ENCODE measurements at regions not wholly inside any gene's neighbourhood (a gene's known extent, or its start where the extent isn't known, plus 50 kb on each side); places are given as distances from the start of the nearest gene placed in this dataset.

DNA sequence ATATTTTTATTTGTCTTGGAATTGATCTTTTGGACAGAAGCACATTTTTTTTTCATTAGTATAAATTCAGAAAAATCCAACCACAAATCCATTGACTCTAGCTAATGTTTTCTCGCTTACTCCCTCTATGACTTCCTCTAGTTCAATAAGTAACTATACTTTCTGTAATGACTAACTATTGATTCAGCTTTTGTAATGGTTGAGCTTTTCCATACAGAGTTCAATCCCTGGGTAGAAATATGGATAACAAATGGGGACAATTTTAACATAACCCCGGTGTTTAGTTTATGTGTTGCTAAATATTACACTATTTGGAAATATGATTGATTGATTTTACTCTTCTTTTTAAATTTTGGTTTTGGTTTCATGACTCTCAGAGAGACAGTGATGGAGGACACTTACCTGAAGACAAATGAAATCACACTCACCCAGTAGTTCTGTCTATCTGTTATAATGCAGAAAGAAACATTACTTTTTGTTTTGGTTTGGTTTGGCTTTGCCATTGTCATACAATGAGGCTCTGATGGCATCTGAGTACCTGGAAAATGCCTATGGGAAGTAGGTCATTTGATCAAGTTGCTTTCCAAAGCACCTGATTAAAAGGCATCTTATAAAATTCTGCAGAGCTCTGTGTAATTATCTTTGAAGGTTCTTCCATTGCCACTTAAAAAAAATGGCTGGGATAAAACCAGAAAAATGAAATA lies 309.7 kb upstream of the MPDZ start:
- Histone ChIP-seq H3K36me3 (no peaks in the 10 kb centered on the region), H3K9me3 (no peaks in the 10 kb centered on the region), H3K4me1 (peaks cover 20 to 32% (median 24%) of the 10 kb centered on the region in 4 donors), H3K4me3 (no peak overlapping the region), H3K27me3 (no peaks in the 10 kb centered on the region), H3K27ac (replicated peaks in 1 of 4) (no peak overlapping the region)
- intact Hi-C loops (cut with DNase I) = loop anchor here (5.0 kb wide), 2 partner anchors 38 to 62 kb away; no protein-coding TSS in a partner anchor
- TF ChIP-seq, protein P1, sequence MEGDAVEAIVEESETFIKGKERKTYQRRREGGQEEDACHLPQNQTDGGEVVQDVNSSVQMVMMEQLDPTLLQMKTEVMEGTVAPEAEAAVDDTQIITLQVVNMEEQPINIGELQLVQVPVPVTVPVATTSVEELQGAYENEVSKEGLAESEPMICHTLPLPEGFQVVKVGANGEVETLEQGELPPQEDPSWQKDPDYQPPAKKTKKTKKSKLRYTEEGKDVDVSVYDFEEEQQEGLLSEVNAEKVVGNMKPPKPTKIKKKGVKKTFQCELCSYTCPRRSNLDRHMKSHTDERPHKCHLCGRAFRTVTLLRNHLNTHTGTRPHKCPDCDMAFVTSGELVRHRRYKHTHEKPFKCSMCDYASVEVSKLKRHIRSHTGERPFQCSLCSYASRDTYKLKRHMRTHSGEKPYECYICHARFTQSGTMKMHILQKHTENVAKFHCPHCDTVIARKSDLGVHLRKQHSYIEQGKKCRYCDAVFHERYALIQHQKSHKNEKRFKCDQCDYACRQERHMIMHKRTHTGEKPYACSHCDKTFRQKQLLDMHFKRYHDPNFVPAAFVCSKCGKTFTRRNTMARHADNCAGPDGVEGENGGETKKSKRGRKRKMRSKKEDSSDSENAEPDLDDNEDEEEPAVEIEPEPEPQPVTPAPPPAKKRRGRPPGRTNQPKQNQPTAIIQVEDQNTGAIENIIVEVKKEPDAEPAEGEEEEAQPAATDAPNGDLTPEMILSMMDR (IDR thresholded peaks at IDR 0.05) = no peak
- TF ChIP-seq POLR2A (IDR thresholded peaks at IDR 0.05; ENCODE audit: low read depth) (no peak), POLR2AphosphoS5 (IDR thresholded peaks at IDR 0.05) (no peak), EP300 (IDR thresholded peaks at IDR 0.05) (no peak)
- WGBS = 83% methylated on average over 2 of the region's 2 CpGs
- DNase-seq (ENCODE audit: extremely low spot score) = no peak

DNA sequence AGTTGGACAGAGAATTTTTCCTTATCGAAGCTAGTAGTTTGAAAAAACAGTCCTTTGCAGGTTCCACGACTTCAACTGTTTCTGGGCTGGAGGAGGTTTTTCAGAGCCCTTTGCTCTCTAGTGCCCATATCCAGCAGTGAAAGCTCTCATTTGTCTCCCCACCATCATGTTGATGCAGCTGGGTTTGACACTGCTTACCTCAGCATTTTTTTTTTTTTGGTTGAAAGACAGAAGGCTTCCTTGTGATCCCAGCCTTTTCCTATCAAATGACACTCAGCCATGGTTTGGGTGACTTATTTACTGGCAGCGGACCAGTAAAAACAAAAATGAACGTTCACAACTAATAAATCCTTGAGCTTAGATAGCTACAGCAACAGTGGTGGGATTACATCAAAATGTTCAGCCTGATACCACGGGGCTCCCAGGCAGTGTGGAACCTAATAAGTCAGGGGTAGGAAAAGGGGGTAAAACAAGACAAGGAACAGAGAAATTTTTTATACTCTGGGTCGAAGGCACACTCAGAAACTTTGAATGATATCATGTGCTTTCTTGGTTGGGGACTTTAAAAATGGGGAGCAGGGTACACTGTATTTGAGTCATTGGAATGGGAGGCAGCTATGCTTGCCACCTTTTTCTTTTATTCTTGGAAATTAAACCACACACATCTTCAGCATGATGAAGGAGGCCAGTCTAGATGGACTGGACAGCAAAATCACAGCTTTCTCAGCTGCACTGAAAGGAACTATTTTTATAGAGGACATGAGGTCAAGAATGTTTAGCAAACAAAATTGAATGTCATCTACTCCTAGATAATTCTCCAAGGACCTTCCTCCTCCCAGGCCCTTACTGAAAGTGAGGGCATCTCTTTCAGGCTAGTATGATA lies 308.9 kb upstream of the MPDZ start:
- peak overlapping the region in 1 of 4 donors; percentile 21 for H3K27ac ChIP-seq (replicated peaks in 1 of 4)
- no peaks in the 10 kb centered on the region for H3K27me3 ChIP-seq
- WGBS = 52% methylated on average over 6 of the region's 6 CpGs
- H3K4me3 ChIP-seq = no peak overlapping the region
- intact Hi-C loops (cut with DNase I) = loop anchor here (5.0 kb wide), 2 partner anchors 39 to 61 kb away; no protein-coding TSS in a partner anchor
- no peaks in the 10 kb centered on the region for H3K9me3 ChIP-seq
- no peak for TF ChIP-seq EP300 (IDR thresholded peaks at IDR 0.05)
- TF ChIP-seq POLR2AphosphoS5 (IDR thresholded peaks at IDR 0.05) = no peak
- TF ChIP-seq, protein P1 (IDR thresholded peaks at IDR 0.05) = no peak
- TF ChIP-seq POLR2A (IDR thresholded peaks at IDR 0.05; ENCODE audit: low read depth) = no peak
- H3K36me3 ChIP-seq = no peaks in the 10 kb centered on the region
- no peak for DNase-seq (ENCODE audit: extremely low spot score)
- peaks cover 20 to 32% (median 24%) of the 10 kb centered on the region in 4 donors for H3K4me1 ChIP-seq

DNA sequence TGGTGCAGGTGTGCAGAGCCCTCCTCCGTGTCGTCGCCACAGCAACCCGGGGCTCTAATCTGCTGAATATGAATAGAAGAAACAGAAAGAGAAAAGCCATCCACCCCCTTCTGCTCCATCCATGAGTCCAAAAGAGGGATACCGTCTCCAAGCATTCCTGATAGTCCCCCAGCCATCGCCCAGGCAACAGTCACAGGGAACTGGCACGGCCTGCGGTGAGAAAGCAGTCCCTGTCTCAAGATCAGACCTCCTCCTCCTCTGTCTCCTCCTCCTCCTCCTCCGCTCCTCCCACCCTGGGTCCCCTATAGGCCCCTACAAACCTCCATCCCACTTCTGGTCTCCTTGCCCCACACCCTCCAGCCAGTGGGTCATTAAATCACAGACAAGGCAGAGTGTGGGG lies 308.1 kb upstream of the MPDZ start:
- Histone ChIP-seq H3K4me1 (peaks cover 20 to 32% (median 24%) of the 10 kb centered on the region in 4 donors), H3K9me3 (no peaks in the 10 kb centered on the region), H3K27me3 (no peaks in the 10 kb centered on the region), H3K36me3 (no peaks in the 10 kb centered on the region), H3K4me3 (no peak overlapping the region), H3K27ac (replicated peaks in 1 of 4) (peak overlapping the region in 2 of 4 donors; percentile 23 to 27)
- intact Hi-C loops (cut with DNase I) = loop anchor here (5.0 kb wide), 2 partner anchors 40 to 60 kb away; no protein-coding TSS in a partner anchor
- TF ChIP-seq, protein P1 (IDR thresholded peaks at IDR 0.05) = no peak
- TF ChIP-seq EP300 (IDR thresholded peaks at IDR 0.05) (no peak), POLR2A (IDR thresholded peaks at IDR 0.05; ENCODE audit: low read depth) (no peak), POLR2AphosphoS5 (IDR thresholded peaks at IDR 0.05) (no peak)
- WGBS = 79% methylated on average over 9 of the region's 9 CpGs
- no peak for DNase-seq (ENCODE audit: extremely low spot score)

DNA sequence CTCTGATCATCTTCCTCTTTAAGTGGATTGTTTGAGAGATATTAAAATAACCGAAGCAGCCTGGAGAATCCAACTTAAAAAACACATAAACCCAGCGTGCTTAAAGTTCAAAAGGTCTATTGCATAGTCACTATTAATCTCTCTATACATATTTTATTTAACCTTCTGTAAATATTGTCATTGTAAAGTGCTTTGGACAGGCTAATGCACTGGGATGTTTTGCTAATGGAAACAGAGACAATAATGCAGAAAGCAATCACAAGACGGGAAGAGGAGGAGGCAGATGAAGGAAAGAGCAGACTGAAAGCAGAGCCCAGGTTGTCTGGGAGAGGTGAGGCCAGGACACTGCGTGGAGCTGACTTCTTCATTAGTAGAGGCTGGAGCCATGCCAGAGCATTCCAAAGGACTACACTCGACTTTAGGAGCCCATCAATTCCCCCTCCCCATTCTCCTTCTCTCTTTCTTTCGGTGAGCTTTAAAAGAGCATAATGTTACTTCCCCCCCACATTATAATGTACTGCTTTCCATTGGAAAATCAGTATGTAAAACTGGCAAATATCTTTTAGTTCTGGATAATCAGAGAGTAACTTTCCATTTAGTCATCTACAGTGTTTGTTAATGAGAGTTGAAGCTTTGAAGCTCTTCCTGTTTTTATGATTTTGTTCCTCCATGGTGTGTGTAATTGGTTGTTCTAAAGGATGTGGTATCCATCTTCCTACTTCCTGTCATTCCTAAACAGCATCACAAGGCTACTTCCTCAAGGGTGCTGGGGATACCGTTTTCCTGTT lies 307.3 kb upstream of the MPDZ start:
- Histone ChIP-seq H3K4me3 (no peak overlapping the region), H3K4me1 (peaks cover 20 to 32% (median 24%) of the 10 kb centered on the region in 4 donors), H3K27ac (replicated peaks in 1 of 4) (peak overlapping the region in 3 of 4 donors; percentile 23 to 50 (median 27)), H3K9me3 (no peaks in the 10 kb centered on the region), H3K36me3 (no peaks in the 10 kb centered on the region), H3K27me3 (no peaks in the 10 kb centered on the region)
- intact Hi-C loops (cut with DNase I) = loop anchor here (5.0 kb wide), 2 partner anchors 41 to 59 kb away; no protein-coding TSS in a partner anchor
- TF ChIP-seq POLR2AphosphoS5 (IDR thresholded peaks at IDR 0.05) = no peak
- no peak for TF ChIP-seq POLR2A (IDR thresholded peaks at IDR 0.05; ENCODE audit: low read depth)
- TF ChIP-seq, protein P1 (IDR thresholded peaks at IDR 0.05) = no peak
- no peak for TF ChIP-seq EP300 (IDR thresholded peaks at IDR 0.05)
- 27% methylated on average over 7 of the region's 7 CpGs for WGBS
- DNase-seq (ENCODE audit: extremely low spot score) = no peak

Measured in esophagus muscularis mucosa (tissue), 4 donors.